HCT116 (cell line): ENCODE measurements at regions not wholly inside any gene's neighbourhood (a gene's known extent, or its start where the extent isn't known, plus 50 kb on each side); places are given as distances from the start of the nearest gene placed in this dataset.
A peak's percentile ranks its signal among the peaks of the same experiment; 100 is the strongest.

Experiments used
- ATAC-seq: fragments of 200-7000 bp; cut with Tn5 transposase; 2 replicates; pipeline ENCODE4 v1.9.1; 2020; ENCODE audit warnings: mild to moderate bottlenecking, moderate library complexity
- BruUV-seq: library from RNA; stranded (reverse); fragments of 400-500 nt; replicated peaks from 2 replicates; lab custom pipeline; 2021; lab: Mats Ljungman, UMichigan
- CTCF ChIA-PET: fragments of 300-600 bp; sonication (Branson Sonifier 250); formaldehyde crosslinking; loops from one replicate; lab custom pipeline; 2021; ENCODE audit warnings: antibody characterized with exemption; lab: Charles Lee
- POLR2A ChIA-PET: fragments of 300-600, 350-600 bp; sonication (Branson Sonifier 250); formaldehyde crosslinking; loops from one replicate; lab custom pipeline; 2021; ENCODE audit warnings: antibody characterized with exemption; lab: Charles Lee
- RAD21 ChIA-PET, 2 experiments: fragments of 300-600 bp; sonication (Branson Sonifier 250); formaldehyde crosslinking; loops; one replicate each; lab custom pipeline; 2023; ENCODE audit warnings: low total read pairs in 2 of 2; ENCODE audit not compliant: uncharacterized antibody in 2 of 2, unreplicated experiment in 2 of 2, low non-redundant PET in 1 of 2; lab: Charles Lee
- DNase-seq: peaks from one replicate; pipeline ENCODE4 v3.0.0-alpha.2; 2010; ENCODE audit warnings: low read depth, low spot score
- H2AFZ ChIP-seq: fragments of 200-600 bp; shearing (Covaris generic), sonication (generic); 2 replicates; pipeline ENCODE4 v1.6.1; 2017; ENCODE audit warnings: low read depth, mixed run types, mixed read lengths, antibody characterized with exemption, low read length; ENCODE audit not compliant: poor library complexity, severe bottlenecking
- H3K27ac ChIP-seq: 2 replicates; pipeline ENCODE4 v1.5.1; 2012; ENCODE audit warnings: low read depth, low read length
- H3K27me3 ChIP-seq: fragments of 200-600 bp; sonication (generic); 2 replicates; pipeline ENCODE4 v1.6.1; 2016; ENCODE audit warnings: mixed run types, low read length, mixed read lengths; ENCODE audit not compliant: insufficient read depth
- H3K36me3 ChIP-seq, 2 experiments: fragments of 200-500 bp in 1 of 2; fragments of 200-600 bp in 1 of 2; sonication (Bioruptor generic) in 1 of 2; sonication (generic) in 1 of 2; 2 replicates each; pipeline versions ENCODE4 v1.5.1 to v1.6.1; 2014 to 2016; ENCODE audit warnings: low read length in 2 of 2, inconsistent platforms in 1 of 2, mixed read lengths in 1 of 2, mixed run types in 1 of 2; ENCODE audit not compliant: insufficient read depth in 2 of 2, control insufficient read depth in 1 of 2
- H3K4me1 ChIP-seq, 2 experiments: fragments of 200-600 bp in 1 of 2; sonication (generic) in 1 of 2; 2 replicates each; pipeline versions ENCODE4 v1.5.1 to v1.6.1; 2012 to 2017; ENCODE audit warnings: low read length in 2 of 2, inconsistent platforms in 1 of 2, mild to moderate bottlenecking in 1 of 2, mixed read lengths in 1 of 2, mixed run types in 1 of 2, moderate library complexity in 1 of 2; ENCODE audit not compliant: insufficient read depth in 2 of 2, control insufficient read depth in 1 of 2
- H3K4me2 ChIP-seq: fragments of 200-600 bp; sonication (generic); 2 replicates; pipeline ENCODE4 v1.6.1; 2017; ENCODE audit warnings: mixed run types, low read length, mixed read lengths
- H3K4me3 ChIP-seq, 2 experiments: fragments of 200-600 bp in 1 of 2; sonication (generic) in 1 of 2; replicated peaks in 1 of 2; 2 replicates each; pipeline ENCODE4 v1.5.1; 2011 to 2016; ENCODE audit warnings: low read length in 2 of 2, control low read depth in 1 of 2, low read depth in 1 of 2, mild to moderate bottlenecking in 1 of 2, mixed read lengths in 1 of 2, mixed run types in 1 of 2
- H3K79me2 ChIP-seq: fragments of 200-600 bp; sonication (generic); 2 replicates; pipeline ENCODE4 v1.6.1; 2017; ENCODE audit warnings: mild to moderate bottlenecking, mixed run types, low read length, moderate library complexity, mixed read lengths; ENCODE audit not compliant: insufficient read depth
- H3K9ac ChIP-seq: fragments of 200-600 bp; sonication (generic); 2 replicates; pipeline ENCODE4 v1.6.1; 2016; ENCODE audit warnings: low read length, mixed read lengths
- H3K9me2 ChIP-seq: fragments of 200-600 bp; sonication (generic), shearing (Covaris generic); 2 replicates; pipeline ENCODE4 v1.6.1; 2017; ENCODE audit warnings: mixed run types, mild to moderate bottlenecking, moderate library complexity; ENCODE audit not compliant: insufficient read depth
- H3K9me3 ChIP-seq, 2 experiments: fragments of 200-500 bp in 1 of 2; fragments of 200-600 bp in 1 of 2; sonication (Bioruptor generic) in 1 of 2; sonication (generic) in 1 of 2; 2 replicates each; pipeline ENCODE4 v1.6.1; 2014 to 2017; ENCODE audit warnings: low read length in 2 of 2, mixed read lengths in 2 of 2, inconsistent platforms in 1 of 2, low read depth in 1 of 2, mild to moderate bottlenecking in 1 of 2, mixed run types in 1 of 2, moderate library complexity in 1 of 2; ENCODE audit not compliant: control insufficient read depth in 1 of 2, insufficient read depth in 1 of 2
- H4K20me1 ChIP-seq: fragments of 200-600 bp; sonication (generic), shearing (Covaris generic); 2 replicates; pipeline ENCODE4 v1.6.1; 2017; ENCODE audit warnings: mixed run types, mild to moderate bottlenecking, moderate library complexity; ENCODE audit not compliant: insufficient read depth
- ELF1 ChIP-seq: IDR thresholded peaks from 2 replicates; pipeline ENCODE4 v1.6.1; 2012; ENCODE audit warnings: low read depth, borderline replicate concordance
- EZH2 ChIP-seq: fragments of 200-600 bp; sonication (generic); IDR thresholded peaks from 2 replicates; pipeline ENCODE4 v1.6.1; 2017; ENCODE audit warnings: antibody characterized with exemption, mixed run types
- JUND ChIP-seq: IDR thresholded peaks from 2 replicates; pipeline ENCODE4 v1.6.1; 2012
- TCF7L2 ChIP-seq: IDR thresholded peaks from 2 replicates; pipeline ENCODE4 v1.7.0; 2011; ENCODE audit warnings: borderline replicate concordance, inconsistent platforms; ENCODE audit not compliant: insufficient read depth, insufficient read length; ENCODE audit errors: extremely low read depth
- ZNF274 ChIP-seq: fragments of 200-500 bp; sonication (Bioruptor generic); IDR thresholded peaks from 2 replicates; pipeline ENCODE4 v1.6.1; 2014; ENCODE audit warnings: mild to moderate bottlenecking, low read depth, low read length, inconsistent platforms
- intact Hi-C: fragments of 100-400 bp; cut with micrococcal nuclease; formaldehyde crosslinking; loops from 2 replicates; pipeline ENCODE4 v1.10.0; 2022
- TF ChIP-seq, protein P1 (sequence below), 3 experiments: fragments of 200-600 bp in 1 of 3; sonication (generic) in 1 of 3; IDR thresholded peaks in 2 of 3; conservative IDR thresholded peaks in 1 of 3; 2 replicates each; pipeline ENCODE4 v1.5.1; 2012 to 2017; ENCODE audit warnings: low read depth in 2 of 3, low read length in 2 of 3, antibody characterized with exemption in 1 of 3, borderline replicate concordance in 1 of 3, control low read depth in 1 of 3, mild to moderate bottlenecking in 1 of 3, mixed read lengths in 1 of 3, mixed run types in 1 of 3, moderate library complexity in 1 of 3; ENCODE audit not compliant: insufficient read depth in 1 of 3

- no peaks in the 10 kb centered on the region for H3K27me3 ChIP-seq
- no peak for ATAC-seq
- no peak for DNase-seq
- RAD21 ChIA-PET = no interaction called here
- intact Hi-C loops = no loop called here
- no peak overlapping the region for H3K9ac ChIP-seq
- POLR2A ChIA-PET = no interaction called here
- H4K20me1 ChIP-seq = no peaks in the 10 kb centered on the region
- no peaks in the 10 kb centered on the region for H3K4me1 ChIP-seq
- H3K4me2 ChIP-seq = no peak overlapping the region
- peak overlapping the region; percentile 43 for H2AFZ ChIP-seq
- H3K9me3 ChIP-seq = no peaks in the 10 kb centered on the region
- H3K9me2 ChIP-seq = no peaks in the 10 kb centered on the region
- BruUV-seq = no TSS peak
- H3K27ac ChIP-seq = no peak overlapping the region
- no peak overlapping the region for H3K4me3 ChIP-seq
- CTCF ChIA-PET = no interaction called here
- TF ChIP-seq TCF7L2 (no peak), ZNF274 (no peak), JUND (no peak), ELF1 (no peak), EZH2 (no peak)
- TF ChIP-seq, protein P1, sequence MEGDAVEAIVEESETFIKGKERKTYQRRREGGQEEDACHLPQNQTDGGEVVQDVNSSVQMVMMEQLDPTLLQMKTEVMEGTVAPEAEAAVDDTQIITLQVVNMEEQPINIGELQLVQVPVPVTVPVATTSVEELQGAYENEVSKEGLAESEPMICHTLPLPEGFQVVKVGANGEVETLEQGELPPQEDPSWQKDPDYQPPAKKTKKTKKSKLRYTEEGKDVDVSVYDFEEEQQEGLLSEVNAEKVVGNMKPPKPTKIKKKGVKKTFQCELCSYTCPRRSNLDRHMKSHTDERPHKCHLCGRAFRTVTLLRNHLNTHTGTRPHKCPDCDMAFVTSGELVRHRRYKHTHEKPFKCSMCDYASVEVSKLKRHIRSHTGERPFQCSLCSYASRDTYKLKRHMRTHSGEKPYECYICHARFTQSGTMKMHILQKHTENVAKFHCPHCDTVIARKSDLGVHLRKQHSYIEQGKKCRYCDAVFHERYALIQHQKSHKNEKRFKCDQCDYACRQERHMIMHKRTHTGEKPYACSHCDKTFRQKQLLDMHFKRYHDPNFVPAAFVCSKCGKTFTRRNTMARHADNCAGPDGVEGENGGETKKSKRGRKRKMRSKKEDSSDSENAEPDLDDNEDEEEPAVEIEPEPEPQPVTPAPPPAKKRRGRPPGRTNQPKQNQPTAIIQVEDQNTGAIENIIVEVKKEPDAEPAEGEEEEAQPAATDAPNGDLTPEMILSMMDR (IDR thresholded peaks at IDR 0.05 in 2 of 3, conservative IDR thresholded peaks at IDR 0.05 in 1 of 3; ENCODE audit: borderline replicate concordance in 1 of 3, insufficient read depth in 1 of 3, low read depth in 2 of 3, low read length in 2 of 3) = no peak
- H3K36me3 ChIP-seq = no peaks in the 10 kb centered on the region
- H3K79me2 ChIP-seq = no peaks in the 10 kb centered on the region
These were observed 349.9 kb upstream of the TGFBR2 start for GRCh38 chr3:30256474-30256873.
